CD4-positive, alpha-beta T cell (primary cell): ENCODE measurements at regions not wholly inside any gene's neighbourhood (a gene's known extent, or its start where the extent isn't known, plus 50 kb on each side); places are given as distances from the start of the nearest gene placed in this dataset.

Source experiments
- ATAC-seq: fragments of 200-7000 bp; cut with Tn5 transposase; one replicate; pipeline ENCODE4 v1.10.0; 2022; ENCODE audit warnings: mild to moderate bottlenecking; ENCODE audit not compliant: poor library complexity
- CTCF ChIA-PET: fragments of 350-600 bp; sonication (Branson Sonifier 250); formaldehyde crosslinking; loops from one replicate; lab custom pipeline; 2021; ENCODE audit warnings: antibody characterized with exemption, inconsistent platforms; lab: Charles Lee
- POLR2A ChIA-PET: fragments of 350-600 bp; sonication (Branson Sonifier 250); formaldehyde crosslinking; loops from one replicate; lab custom pipeline; 2021; ENCODE audit warnings: antibody characterized with exemption, inconsistent platforms; lab: Charles Lee
- DNase-seq, 14 experiments: peaks; one replicate each; pipeline ENCODE4 v3.0.0-alpha.2; 2013 to 2020; ENCODE audit warnings: mixed read lengths in 2 of 14
- H3K27ac ChIP-seq, 2 donors: one replicate each; pipeline versions ENCODE4 v1.5.1 to v1.7.0; 2013; ENCODE audit warnings: low read length in 2 of 2, low read depth in 1 of 2, mild to moderate bottlenecking in 1 of 2
- H3K27me3 ChIP-seq, 2 experiments: 1 replicate in 1 of 2; 2 replicates in 1 of 2; pipeline versions ENCODE4 v1.6.1 to v1.7.0; 2013; ENCODE audit warnings: low read length in 2 of 2, control low read depth in 1 of 2, mild to moderate bottlenecking in 1 of 2, moderate library complexity in 1 of 2; ENCODE audit not compliant: insufficient read depth in 2 of 2, control insufficient read depth in 1 of 2
- H3K36me3 ChIP-seq: one replicate; pipeline ENCODE4 v1.6.1; 2013; ENCODE audit warnings: low read length, control low read depth; ENCODE audit not compliant: insufficient read depth
- H3K4me1 ChIP-seq: one replicate; pipeline ENCODE4 v1.6.1; 2013; ENCODE audit warnings: low read length, control low read depth; ENCODE audit not compliant: insufficient read depth
- H3K4me3 ChIP-seq: one replicate; pipeline ENCODE4 v1.5.1; 2013; ENCODE audit warnings: mild to moderate bottlenecking, low read length, moderate library complexity
- H3K9me3 ChIP-seq, 2 experiments: 1 replicate in 1 of 2; 2 replicates in 1 of 2; pipeline versions ENCODE4 v1.6.1 to v1.7.0; 2013; ENCODE audit warnings: low read length in 2 of 2, mild to moderate bottlenecking in 2 of 2, control low read depth in 1 of 2, moderate library complexity in 1 of 2; ENCODE audit not compliant: control insufficient read depth in 1 of 2, insufficient read depth in 1 of 2
- H3K27ac Mint-ChIP-seq: one replicate; pipeline ENCODE4 v1.8.0; 2020; ENCODE audit warnings: mixed read lengths
- H3K27me3 Mint-ChIP-seq: one replicate; pipeline ENCODE4 v1.8.0; 2021; ENCODE audit warnings: mixed read lengths
- H3K36me3 Mint-ChIP-seq: one replicate; pipeline ENCODE4 v1.8.0; 2021; ENCODE audit warnings: low read depth, mixed read lengths
- H3K4me1 Mint-ChIP-seq: one replicate; pipeline ENCODE4 v1.8.0; 2021; ENCODE audit warnings: low read depth, mixed read lengths
- H3K4me3 Mint-ChIP-seq: one replicate; pipeline ENCODE4 v1.8.0; 2020; ENCODE audit warnings: mild to moderate bottlenecking, mixed read lengths
- H3K9me3 Mint-ChIP-seq: one replicate; pipeline ENCODE4 v1.8.0; 2020; ENCODE audit warnings: mixed read lengths
- intact Hi-C, 2 experiments: fragments of 100-400 bp; cut with DNase I in 1 of 2; cut with micrococcal nuclease in 1 of 2; formaldehyde crosslinking; loops; one replicate each; pipeline versions ENCODE4 v1.15.1 to v1.9.0; 2023 to 2025; cut with DNase I, micrococcal nuclease
- TF ChIP-seq, protein P1 (sequence below): fragments of 200-600 bp; IDR thresholded peaks from one replicate; pipeline ENCODE4 v1.8.0; 2022; ENCODE audit warnings: antibody characterized with exemption, mild to moderate bottlenecking

DNA sequence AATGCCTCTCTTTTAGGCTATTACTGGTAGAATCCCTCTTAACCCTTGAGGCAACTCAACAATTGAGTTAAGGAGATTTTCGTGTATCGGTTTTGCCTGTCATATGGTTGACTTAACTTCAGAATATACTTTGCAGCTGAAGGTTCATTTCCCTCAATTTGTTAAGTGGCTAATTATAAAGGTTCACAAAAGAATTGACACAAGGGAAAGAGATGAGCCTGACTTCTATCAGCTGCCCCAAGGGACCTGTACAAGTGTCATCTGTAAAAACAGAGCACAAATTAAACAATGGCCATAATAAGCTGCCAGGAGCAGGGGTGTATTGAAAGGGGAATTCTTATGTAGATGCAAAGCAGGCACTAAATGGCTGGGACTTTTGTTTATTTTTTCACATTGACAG is 334.8 kb upstream of the OBI1 start:
- H3K9me3 ChIP-seq = no peaks in the 10 kb centered on the region
- no peak overlapping the region for H3K4me3 ChIP-seq
- intact Hi-C loops = no loop called here
- ChIA-PET POLR2A (no interaction called here), CTCF (no interaction called here)
- no peaks in the 10 kb centered on the region for H3K36me3 Mint-ChIP-seq
- no peaks in the 10 kb centered on the region for H3K4me1 ChIP-seq
- H3K27me3 ChIP-seq = no peaks in the 10 kb centered on the region
- no peak overlapping the region for H3K4me3 Mint-ChIP-seq
- H3K9me3 Mint-ChIP-seq = no peaks in the 10 kb centered on the region
- ATAC-seq = no peak
- DNase-seq = no peak
- no peak overlapping the region for H3K27ac ChIP-seq
- H3K27ac Mint-ChIP-seq = no peak overlapping the region
- H3K36me3 ChIP-seq = no peaks in the 10 kb centered on the region
- peaks cover 20% of the 10 kb centered on the region for H3K27me3 Mint-ChIP-seq
- H3K4me1 Mint-ChIP-seq = no peaks in the 10 kb centered on the region
- TF ChIP-seq, protein P1, sequence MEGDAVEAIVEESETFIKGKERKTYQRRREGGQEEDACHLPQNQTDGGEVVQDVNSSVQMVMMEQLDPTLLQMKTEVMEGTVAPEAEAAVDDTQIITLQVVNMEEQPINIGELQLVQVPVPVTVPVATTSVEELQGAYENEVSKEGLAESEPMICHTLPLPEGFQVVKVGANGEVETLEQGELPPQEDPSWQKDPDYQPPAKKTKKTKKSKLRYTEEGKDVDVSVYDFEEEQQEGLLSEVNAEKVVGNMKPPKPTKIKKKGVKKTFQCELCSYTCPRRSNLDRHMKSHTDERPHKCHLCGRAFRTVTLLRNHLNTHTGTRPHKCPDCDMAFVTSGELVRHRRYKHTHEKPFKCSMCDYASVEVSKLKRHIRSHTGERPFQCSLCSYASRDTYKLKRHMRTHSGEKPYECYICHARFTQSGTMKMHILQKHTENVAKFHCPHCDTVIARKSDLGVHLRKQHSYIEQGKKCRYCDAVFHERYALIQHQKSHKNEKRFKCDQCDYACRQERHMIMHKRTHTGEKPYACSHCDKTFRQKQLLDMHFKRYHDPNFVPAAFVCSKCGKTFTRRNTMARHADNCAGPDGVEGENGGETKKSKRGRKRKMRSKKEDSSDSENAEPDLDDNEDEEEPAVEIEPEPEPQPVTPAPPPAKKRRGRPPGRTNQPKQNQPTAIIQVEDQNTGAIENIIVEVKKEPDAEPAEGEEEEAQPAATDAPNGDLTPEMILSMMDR = no peak

DNA sequence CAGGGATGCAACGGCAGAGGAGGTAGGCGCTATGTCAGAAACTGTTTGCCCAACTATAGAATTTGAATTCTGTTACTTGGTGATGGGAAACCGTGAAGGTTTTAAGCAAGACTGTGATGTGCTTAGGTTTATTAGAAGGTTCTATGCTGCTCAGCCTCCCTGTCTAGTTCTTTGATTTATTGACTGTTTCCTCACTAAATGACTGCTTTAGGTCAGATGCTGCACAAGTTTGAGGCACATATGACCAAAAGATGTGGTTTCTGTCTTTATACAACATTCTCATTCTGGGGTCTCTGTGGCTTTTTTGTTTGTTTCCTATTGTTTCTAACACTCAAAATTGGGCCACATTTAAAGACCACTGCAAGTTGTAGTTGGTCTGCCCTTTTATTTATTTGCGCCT is 323.0 kb upstream of the OBI1 start:
- no peaks in the 10 kb centered on the region for H3K36me3 Mint-ChIP-seq
- no peak overlapping the region for H3K4me3 ChIP-seq
- no peaks in the 10 kb centered on the region for H3K27me3 ChIP-seq
- no peaks in the 10 kb centered on the region for H3K4me1 Mint-ChIP-seq
- ATAC-seq = no peak
- intact Hi-C loops = loop anchor here in 1 of 2 experiments (5.0 to 10.0 kb wide), 2 partner anchors 433 to 560 kb away; no protein-coding TSS in a partner anchor
- H3K27me3 Mint-ChIP-seq = peaks cover 18% of the 10 kb centered on the region
- H3K4me3 Mint-ChIP-seq = no peak overlapping the region
- H3K9me3 Mint-ChIP-seq = no peaks in the 10 kb centered on the region
- no peak overlapping the region for H3K27ac ChIP-seq
- H3K27ac Mint-ChIP-seq = no peak overlapping the region
- TF ChIP-seq, protein P1 = no peak
- H3K4me1 ChIP-seq = no peaks in the 10 kb centered on the region
- POLR2A ChIA-PET = no interaction called here
- no peaks in the 10 kb centered on the region for H3K36me3 ChIP-seq
- CTCF ChIA-PET = interaction anchor here (1.5 kb wide), 1 partner anchor 11 kb away, joined by 4 read pairs; no protein-coding TSS in a partner anchor
- DNase-seq = no peak
- no peaks in the 10 kb centered on the region for H3K9me3 ChIP-seq

DNA sequence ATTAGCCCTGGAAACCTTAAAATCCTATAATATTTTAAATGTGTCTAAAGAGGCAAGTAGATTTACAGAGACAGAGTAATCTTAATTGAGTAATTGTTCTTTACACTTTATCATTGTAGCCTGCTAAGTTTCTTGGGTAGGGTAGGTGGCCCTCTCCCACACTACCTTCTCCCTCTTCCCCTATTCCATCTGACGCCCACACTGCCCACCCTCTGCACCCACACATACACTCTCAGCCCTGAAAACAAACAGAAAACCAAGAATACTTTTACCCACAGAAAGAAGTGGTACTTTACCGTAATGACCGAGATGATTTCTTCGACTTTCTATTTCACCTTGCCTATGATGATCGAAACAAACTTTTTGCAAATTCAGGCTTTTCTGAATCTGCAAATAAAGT is 320.4 kb upstream of the OBI1 start:
- CTCF ChIA-PET = interaction anchor here (1.3 kb wide), 1 partner anchor 10 kb away, joined by 7 read pairs; no protein-coding TSS in a partner anchor
- no peaks in the 10 kb centered on the region for H3K36me3 ChIP-seq
- no peak overlapping the region for H3K27ac ChIP-seq
- ATAC-seq = no peak
- TF ChIP-seq, protein P1 = no peak
- no peak for DNase-seq
- no peaks in the 10 kb centered on the region for H3K4me1 Mint-ChIP-seq
- no peaks in the 10 kb centered on the region for H3K36me3 Mint-ChIP-seq
- H3K27me3 Mint-ChIP-seq = peaks cover 32% of the 10 kb centered on the region
- no peaks in the 10 kb centered on the region for H3K9me3 Mint-ChIP-seq
- no peak overlapping the region for H3K4me3 ChIP-seq
- H3K27me3 ChIP-seq = peaks cover 0 to 6% of the 10 kb centered on the region in 2 experiments
- intact Hi-C loops = loop anchor here (5.0 to 10.0 kb wide), 5 partner anchors 665 to 1395 kb away; no protein-coding TSS in a partner anchor
- H3K9me3 ChIP-seq = no peaks in the 10 kb centered on the region
- no peak overlapping the region for H3K4me3 Mint-ChIP-seq
- H3K27ac Mint-ChIP-seq = no peak overlapping the region
- POLR2A ChIA-PET = interaction anchor here (2.0 kb wide), 1 partner anchor 841 kb away, joined by 6 read pairs; no protein-coding TSS in a partner anchor
- H3K4me1 ChIP-seq = no peaks in the 10 kb centered on the region
